ENCODE measurements at regions not wholly inside any gene's neighbourhood (a gene's known extent, or its start where the extent isn't known, plus 50 kb on each side); places are given as distances from the start of the nearest gene placed in this dataset.

GRCh38 chr10:117662126-117662525, 119.6 kb downstream of the EMX2 start:
- TF ChIP-seq CTCF (IDR thresholded peaks at IDR 0.05; ENCODE audit: insufficient read depth, low read length, severe bottlenecking), result no peak

GRCh38 chr10:117662751-117663540, 120.4 kb downstream of the EMX2 start:
- FAIRE-seq, result no peak
- H3K27me3 ChIP-seq (ENCODE audit: control insufficient read depth, insufficient read depth, low read length), result no peaks in the 10 kb centered on the region
- H3K4me3 ChIP-seq (ENCODE audit: low read depth, low read length), result no peak overlapping the region
- DNase-seq (ENCODE audit: low read depth), result no peak
- TF ChIP-seq CTCF (IDR thresholded peaks at IDR 0.05; ENCODE audit: insufficient read depth, low read length, severe bottlenecking), result no peak
- H3K36me3 ChIP-seq (ENCODE audit: control insufficient read depth, insufficient read depth, low read length), result no peaks in the 10 kb centered on the region

More at GRCh38 chr10:117662126-117662525, 119.6 kb downstream of the EMX2 start:
- FAIRE-seq (no peak), DNase-seq (ENCODE audit: low read depth) (no peak)
- no peaks in the 10 kb centered on the region for H3K27me3 ChIP-seq (ENCODE audit: control insufficient read depth, insufficient read depth, low read length)
- no peaks in the 10 kb centered on the region for H3K36me3 ChIP-seq (ENCODE audit: control insufficient read depth, insufficient read depth, low read length)
- no peak overlapping the region for H3K4me3 ChIP-seq (ENCODE audit: low read depth, low read length)

GRCh38 chr10:117663750-117664149, 121.2 kb downstream of the EMX2 start:
- DNase-seq (ENCODE audit: low read depth) (peak; percentile 84), FAIRE-seq (no peak)
- no peaks in the 10 kb centered on the region for H3K36me3 ChIP-seq (ENCODE audit: control insufficient read depth, insufficient read depth, low read length)
- TF ChIP-seq CTCF (IDR thresholded peaks at IDR 0.05; ENCODE audit: insufficient read depth, low read length, severe bottlenecking), result no peak
- no peaks in the 10 kb centered on the region for H3K27me3 ChIP-seq (ENCODE audit: control insufficient read depth, insufficient read depth, low read length)
- no peak overlapping the region for H3K4me3 ChIP-seq (ENCODE audit: low read depth, low read length)

GRCh38 chr10:117664288-117664687, 121.7 kb downstream of the EMX2 start:
- no peak for DNase-seq (ENCODE audit: low read depth)
- Histone ChIP-seq H3K36me3 (ENCODE audit: control insufficient read depth, insufficient read depth, low read length) (no peaks in the 10 kb centered on the region), H3K4me3 (ENCODE audit: low read depth, low read length) (no peak overlapping the region), H3K27me3 (ENCODE audit: control insufficient read depth, insufficient read depth, low read length) (no peaks in the 10 kb centered on the region)
- TF ChIP-seq CTCF (IDR thresholded peaks at IDR 0.05; ENCODE audit: insufficient read depth, low read length, severe bottlenecking), result no peak
- no peak for FAIRE-seq

- Histone ChIP-seq H3K4me3 (ENCODE audit: low read depth, low read length) (no peak overlapping the region), H3K27me3 (ENCODE audit: control insufficient read depth, insufficient read depth, low read length) (no peaks in the 10 kb centered on the region), H3K36me3 (ENCODE audit: control insufficient read depth, insufficient read depth, low read length) (no peaks in the 10 kb centered on the region)
- FAIRE-seq (no peak), DNase-seq (ENCODE audit: low read depth) (no peak)
- TF ChIP-seq CTCF (IDR thresholded peaks at IDR 0.05; ENCODE audit: insufficient read depth, low read length, severe bottlenecking), result no peak
Measured at GRCh38 chr10:117666166-117666565, 123.6 kb downstream of the EMX2 start.

GRCh38 chr10:117666965-117667364, 124.4 kb downstream of the EMX2 start:
- Histone ChIP-seq H3K36me3 (ENCODE audit: control insufficient read depth, insufficient read depth, low read length) (no peaks in the 10 kb centered on the region), H3K27me3 (ENCODE audit: control insufficient read depth, insufficient read depth, low read length) (no peaks in the 10 kb centered on the region), H3K4me3 (ENCODE audit: low read depth, low read length) (no peak overlapping the region)
- DNase-seq (ENCODE audit: low read depth), result no peak
- FAIRE-seq, result no peak
- TF ChIP-seq CTCF (IDR thresholded peaks at IDR 0.05; ENCODE audit: insufficient read depth, low read length, severe bottlenecking), result no peak
